Stimulated activated CD8-positive, alpha-beta memory T cell treated with anti-CD3 and anti-CD28 coated beads, Interleukin-2, amount 100 ng/mL, for 48 hours (primary cell): ENCODE measurements at regions not wholly inside any gene's neighbourhood (a gene's known extent, or its start where the extent isn't known, plus 50 kb on each side); places are given as distances from the start of the nearest gene placed in this dataset.
"Not testable (repeated sequence)": the region's sequence is repeated elsewhere in the genome, so short reads cannot be mapped to it uniquely, and the experiment has no call there.

ENCODE experiments used
- DNase-seq, 2 donors: peaks; one replicate each; pipeline ENCODE4 v3.0.0-alpha.2; 2020; ENCODE audit warnings: low read depth in 2 of 2

DNA sequence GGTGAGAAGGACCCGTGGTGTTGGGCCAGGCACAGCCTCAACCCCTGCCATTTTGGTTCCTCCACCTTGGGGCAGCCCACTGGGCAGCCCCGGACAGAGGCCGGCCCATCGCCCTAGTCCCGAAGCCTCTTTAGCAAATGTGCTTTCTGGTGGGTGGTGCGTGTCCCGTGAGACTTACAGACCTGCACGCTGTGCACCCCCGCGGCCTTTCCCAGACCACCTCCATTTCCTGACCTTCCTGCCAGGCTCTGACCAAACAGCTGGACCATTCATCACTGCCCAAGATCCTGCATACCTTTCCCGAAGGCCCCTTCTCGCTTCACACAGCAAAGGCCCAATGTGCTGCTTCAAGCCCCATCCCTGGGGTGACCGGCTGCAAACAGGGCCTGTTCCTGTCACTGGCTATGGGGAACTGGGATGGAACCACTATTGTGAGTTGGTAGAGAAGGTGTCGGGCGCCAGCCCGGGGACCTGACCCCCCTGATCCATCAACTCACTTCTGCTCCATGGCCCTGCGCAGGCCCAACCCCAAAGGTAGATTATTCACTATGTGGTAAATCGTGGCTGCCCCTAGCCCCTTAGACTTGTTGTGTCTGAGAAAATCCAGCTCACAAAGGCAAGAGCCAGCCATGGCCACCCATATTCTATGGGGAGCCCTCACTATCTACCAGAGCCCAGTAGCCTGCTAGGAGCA is 341.0 kb downstream of the EIPR1 start:
- DNase-seq: no peak

DNA sequence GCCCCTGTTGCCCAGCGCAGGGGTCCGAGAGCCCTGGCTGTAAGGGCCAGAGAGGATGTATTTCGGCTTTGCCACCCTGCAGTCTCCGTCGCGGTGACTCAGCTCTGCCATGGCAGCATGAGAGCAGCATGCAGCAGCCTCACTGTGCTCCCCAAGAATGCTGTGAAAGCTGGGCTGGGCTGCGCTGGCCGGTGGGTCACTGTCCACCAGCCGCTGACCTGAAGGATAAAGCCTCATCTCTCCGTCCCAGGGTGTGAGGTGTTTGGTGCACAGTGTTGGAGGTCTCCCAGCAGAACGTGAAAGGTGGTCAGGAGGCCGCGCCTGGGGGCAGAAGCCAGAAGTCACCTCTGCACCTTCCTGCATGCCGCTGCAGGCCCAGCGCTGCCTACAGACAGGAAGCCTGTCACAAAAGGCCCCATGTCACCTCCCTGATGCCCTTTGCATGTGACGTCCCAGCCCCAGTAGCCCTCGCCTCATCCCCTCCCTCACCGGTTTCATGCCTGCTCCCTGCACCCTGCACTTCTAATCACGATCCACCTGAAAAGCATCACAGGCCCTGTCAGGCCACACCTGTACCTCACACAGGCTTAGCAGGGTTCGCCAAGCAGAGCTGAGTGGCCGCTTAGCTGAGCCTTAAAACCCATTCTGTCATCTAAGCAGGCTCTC is 342.1 kb downstream of the EIPR1 start:
- no peak for DNase-seq

DNA sequence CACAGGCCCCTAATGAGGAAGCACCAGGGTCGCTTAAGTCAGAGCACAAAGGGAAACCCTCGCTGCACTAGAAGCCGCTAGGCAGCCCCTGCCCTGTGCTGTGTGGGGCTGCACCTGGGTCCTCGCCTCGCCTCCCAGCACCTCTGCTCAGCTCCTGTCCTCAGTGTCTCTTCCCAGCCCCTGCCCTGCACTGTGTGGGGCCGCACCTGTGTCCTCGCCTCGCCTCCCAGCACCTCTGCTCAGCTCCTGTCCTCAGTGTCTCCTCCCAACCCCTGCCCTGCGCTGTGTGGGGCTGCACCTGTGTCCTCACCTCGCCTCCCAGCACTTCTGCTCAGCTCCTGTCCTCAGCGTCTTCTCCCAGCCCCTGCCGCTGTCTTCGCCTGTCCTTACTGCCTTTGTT is 342.8 kb downstream of the EIPR1 start:
- DNase-seq: no peak

- no peak for DNase-seq
Measured at GRCh38 chr2:3034396-3034795, 343.2 kb downstream of the EIPR1 start.

DNA sequence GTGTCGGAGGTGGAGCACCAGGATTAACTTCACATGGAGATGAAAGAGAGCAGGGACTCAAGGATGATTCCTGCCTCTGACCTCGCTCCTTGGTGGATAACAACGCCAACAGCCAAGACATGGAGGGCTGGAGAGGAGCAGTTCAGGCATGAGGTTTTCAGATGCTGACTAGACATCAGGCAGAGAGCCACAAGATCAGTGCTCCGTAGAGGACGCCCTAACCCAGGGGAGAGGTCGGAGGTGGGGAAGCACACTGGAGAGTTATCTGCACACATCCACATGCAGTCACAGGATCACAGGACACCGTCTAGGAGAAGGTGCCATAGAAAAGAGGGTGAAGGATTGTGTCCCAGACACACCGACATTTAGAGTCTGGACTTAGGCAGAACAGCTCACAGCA is 344.3 kb downstream of the EIPR1 start:
- DNase-seq: no peak

- not testable (repeated sequence) for DNase-seq
Measured at GRCh38 chr2:3030791-3031190, 346.8 kb downstream of the EIPR1 start.

DNA sequence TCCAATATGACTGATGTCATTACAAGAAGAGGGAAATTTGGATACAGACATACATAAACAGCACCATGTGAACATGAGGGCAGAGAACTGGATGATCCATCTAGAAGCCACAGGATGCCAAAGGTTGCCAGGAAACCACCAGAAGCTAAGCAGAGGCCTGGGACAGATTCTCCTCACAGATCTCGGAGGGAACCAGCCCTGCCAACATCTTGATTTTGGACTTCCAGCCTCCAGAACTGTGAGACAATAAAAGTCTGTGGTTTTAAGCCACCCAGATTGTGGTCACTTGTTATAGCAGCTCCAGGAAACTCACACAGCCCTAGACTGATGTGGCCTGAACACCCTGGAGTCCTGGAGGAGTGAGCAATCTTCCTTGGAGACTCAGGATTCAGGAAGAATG is 351.6 kb downstream of the EIPR1 start:
- DNase-seq: no peak

GRCh38 chr2:3025261-3025660 is 352.4 kb downstream of the EIPR1 start:
- no peak for DNase-seq

DNA sequence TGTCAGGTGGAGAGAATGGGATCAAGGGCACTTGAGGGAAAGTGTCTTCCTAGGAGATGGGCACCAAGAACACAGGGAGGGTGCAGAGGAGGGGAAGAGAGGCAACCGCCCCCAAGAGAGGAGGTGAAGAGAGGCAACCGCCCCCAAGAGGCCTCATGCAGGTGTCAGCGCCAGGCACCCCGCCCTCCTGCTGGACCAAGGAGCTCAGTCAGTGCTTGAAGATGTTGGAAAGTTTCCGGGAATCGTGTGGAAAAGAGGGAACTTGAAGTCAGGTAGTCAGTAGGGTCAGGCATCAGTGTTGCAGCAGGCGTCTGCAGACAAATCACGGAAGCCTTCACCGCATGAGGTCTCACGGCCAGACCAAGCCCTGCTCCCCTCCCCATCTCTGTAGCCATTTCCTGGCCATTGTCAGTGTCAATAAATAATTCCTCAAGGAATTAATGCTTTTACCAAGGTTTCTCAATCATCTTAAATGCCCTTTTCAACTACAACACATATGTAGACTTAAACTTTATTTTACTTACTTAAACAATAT is 353.1 kb downstream of the EIPR1 start:
- no peak for DNase-seq

- DNase-seq: no peak
Measured at GRCh38 chr2:3023531-3023930, 354.1 kb downstream of the EIPR1 start.

GRCh38 chr2:3022841-3023372 is 354.7 kb downstream of the EIPR1 start:
- no peak for DNase-seq

DNA sequence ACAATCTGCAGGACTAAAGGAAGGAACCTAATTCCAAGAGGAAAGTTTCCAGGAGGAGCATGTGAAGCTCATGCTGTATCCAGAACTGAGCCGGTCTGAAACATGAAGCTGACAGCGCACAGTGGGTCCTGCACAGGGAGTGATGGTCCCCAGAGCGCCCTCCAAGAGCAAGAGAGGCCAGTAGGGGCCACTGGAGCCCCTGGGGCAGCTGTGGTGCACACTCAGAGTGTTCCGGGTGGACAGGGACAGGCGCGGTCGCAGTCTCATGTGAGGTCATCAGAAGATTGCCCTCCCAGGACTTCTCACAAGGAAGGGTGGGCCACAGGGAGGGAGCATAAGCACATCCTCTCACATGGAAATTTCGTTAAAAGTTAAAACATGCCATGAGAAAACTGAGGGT is 355.9 kb downstream of the EIPR1 start:
- DNase-seq: no peak

DNA sequence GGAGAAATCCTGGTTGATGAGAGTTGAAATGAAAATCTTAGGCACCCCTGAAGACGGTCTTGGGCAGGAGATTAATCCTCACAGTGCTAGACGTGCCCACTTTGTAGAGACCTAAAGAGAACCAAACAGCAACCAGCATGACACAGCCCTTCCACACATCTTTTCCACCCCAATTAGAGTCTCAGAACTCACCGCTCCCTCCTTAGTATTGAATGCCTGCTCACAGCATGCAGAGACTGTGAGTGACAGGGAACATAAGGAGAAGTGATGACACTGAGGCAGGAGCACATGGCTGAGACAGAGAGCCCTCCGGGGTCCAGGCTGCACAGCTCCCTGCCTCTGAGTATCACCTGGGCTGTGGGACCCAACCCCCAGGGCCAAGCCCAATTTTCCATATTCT is 367.6 kb downstream of the EIPR1 start:
- no peak for DNase-seq

GRCh38 chr2:3009483-3009882 is 368.1 kb downstream of the EIPR1 start:
- no peak for DNase-seq

GRCh38 chr2:3009005-3009404 is 368.6 kb downstream of the EIPR1 start:
- DNase-seq: no peak

DNA sequence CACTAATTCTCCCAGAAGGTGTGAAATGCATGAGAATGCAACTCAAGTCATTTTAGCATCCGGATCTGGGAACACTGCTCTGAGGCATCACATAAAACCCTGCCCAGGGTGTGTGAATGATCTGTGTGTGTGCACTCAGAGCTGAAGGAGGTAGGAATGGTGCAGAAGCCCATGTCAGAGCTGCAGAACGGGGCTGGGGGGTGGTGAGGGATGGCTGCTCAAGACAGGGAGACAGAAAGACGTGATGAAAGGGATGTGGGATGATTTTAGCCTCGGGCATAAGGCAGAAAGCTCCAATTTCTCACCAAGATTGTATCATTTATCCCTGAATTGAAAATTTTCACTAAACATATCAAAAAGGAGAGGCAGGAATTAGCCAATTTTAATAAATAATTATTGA is 369.1 kb downstream of the EIPR1 start:
- DNase-seq: no peak

DNA sequence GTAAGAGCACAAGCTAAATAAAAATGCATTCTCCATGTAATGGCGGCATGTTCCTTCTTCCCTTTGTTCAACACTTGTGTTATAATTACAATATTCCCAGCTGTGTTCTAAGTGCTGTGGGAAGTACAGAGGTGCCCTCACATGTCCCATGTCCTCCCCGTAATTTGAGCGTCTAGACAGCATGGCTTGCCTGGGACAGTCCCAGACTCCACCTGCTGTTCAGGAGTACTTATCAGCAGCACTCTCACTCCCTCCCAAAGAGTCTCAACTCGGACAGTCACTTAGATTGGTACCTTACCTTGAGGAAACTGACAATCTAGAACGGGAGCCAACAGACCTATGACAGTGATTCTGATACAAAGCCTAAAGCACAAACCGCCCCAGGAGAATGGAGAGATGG is 370.5 kb downstream of the EIPR1 start:
- DNase-seq: no peak

GRCh38 chr2:3005859-3006501 is 371.6 kb downstream of the EIPR1 start:
- DNase-seq: no peak

GRCh38 chr2:3001615-3002560 is 375.7 kb downstream of the EIPR1 start:
- no peak for DNase-seq

- no peak for DNase-seq
Measured at GRCh38 chr2:3000968-3001367, 376.6 kb downstream of the EIPR1 start.

DNA sequence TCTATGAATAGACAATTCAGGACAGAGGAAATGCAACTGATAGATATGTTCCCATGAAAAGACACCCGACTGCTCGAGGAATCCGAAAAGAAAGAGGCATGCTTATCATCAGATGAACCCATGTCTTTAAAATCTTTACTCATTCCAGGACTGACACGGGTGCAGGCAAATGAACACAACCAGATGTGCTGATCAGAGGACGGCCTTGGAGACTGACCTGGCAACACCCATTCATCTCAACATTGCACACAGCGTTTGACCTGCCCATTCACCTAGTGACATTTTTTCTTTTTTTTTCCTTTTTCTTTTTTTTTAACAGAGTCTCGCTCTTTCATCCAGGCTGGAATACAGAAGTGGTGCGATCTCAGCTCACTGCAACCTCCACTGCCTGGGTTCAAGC is 377.5 kb downstream of the EIPR1 start:
- no peak for DNase-seq

GRCh38 chr2:2998971-2999370 is 378.6 kb downstream of the EIPR1 start:
- no peak for DNase-seq
